Left kidney (tissue), 1 donor: ENCODE measurements at regions not wholly inside any gene's neighbourhood (a gene's known extent, or its start where the extent isn't known, plus 50 kb on each side); places are given as distances from the start of the nearest gene placed in this dataset.
A peak's percentile ranks its signal among the peaks of the same experiment; 100 is the strongest.

Experiments
- DNase-seq: peaks from one replicate; pipeline ENCODE4 v3.0.0-alpha.2; 2013

DNA sequence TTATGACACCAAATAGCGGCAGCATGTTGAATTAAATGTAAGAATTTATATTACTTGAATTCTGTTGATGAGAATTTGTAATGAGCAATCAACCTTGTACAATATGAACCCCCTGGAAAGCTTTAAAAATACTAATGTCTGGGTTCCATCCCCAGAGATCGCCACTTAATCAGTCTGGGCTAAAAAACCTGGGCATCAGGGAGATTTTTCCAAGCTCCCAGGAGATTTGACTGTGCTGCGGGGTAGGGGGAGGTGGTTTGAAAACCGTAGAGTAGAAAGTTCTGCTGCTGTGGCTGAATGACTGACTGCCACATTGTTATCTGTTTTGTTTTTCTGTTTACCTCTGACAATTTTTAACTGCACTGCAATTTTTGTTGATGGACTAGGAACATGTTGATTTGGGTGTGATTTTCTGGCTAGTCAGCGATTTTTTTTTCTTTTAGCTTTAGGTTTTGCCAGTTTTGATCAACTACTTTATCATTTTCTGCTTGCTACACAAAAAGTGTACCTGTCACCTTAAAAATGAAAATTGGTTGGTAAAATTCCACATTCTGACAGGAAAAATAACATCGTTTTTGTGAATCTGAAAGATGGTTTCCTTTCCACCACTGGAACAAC lies 79.3 kb downstream of the PCTP start:
- no peak for DNase-seq

DNA sequence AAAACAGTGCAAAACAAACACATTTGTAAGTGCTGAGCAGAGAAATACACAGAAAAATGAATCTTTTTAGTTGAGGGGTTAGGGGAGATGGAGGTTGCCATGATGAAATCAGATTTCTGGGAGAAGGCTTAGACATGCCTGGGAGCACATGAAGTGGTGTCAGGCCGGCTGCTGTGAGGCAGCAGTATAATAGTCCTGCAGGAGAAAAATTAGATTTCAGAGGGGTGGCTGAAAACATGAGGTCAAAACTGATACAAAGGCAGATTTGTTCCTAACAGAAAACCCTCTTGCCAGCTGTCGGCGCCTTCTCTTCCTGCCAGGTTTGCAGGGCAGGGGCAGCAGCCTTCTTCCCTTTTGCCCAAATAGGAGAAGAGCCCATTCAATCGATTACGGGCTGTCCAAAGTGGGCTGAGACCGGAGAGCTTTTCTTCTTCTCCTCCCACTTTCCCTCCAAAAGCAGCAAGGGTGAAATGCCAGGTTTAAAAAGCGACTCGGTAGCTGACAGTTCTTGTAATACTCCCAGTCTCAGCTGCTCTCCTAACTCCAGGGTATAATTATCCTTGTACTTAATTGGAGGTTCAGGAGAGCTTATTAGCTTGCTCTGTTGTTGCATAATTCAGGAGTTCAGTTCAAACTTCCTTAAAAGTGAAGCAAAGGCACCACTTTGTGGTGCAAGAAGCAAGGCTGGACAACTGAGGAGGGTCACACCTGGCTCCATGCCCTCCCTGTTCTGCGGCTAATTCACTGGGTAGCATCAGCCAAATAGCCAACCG lies 80.0 kb downstream of the PCTP start:
- DNase-seq, result no peak

DNA sequence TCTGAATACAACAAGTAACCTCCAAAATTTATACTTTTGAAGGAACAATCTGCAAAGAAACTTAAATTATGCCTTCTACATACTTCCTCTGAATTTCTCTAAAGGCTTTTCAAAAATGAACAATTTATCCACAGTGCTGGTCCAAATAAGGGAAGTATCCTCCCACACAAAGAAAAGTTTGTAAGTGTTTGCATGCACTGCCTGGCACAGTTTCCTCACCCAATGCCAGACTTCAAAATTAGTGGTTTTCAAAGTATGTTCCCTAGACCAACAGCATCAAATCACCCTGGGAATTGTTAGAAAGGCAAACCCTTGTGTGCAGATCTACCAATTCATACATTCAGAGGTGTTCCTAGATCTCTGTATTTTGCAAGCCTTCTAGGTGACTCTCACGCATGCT lies 82.5 kb downstream of the PCTP start:
- DNase-seq, result no peak

- DNase-seq, result no peak
Measured at GRCh38 chr17:55842405-55843158, 91.7 kb downstream of the PCTP start.

GRCh38 chr17:55843785-55844184 lies 92.9 kb downstream of the PCTP start:
- no peak for DNase-seq

GRCh38 chr17:55845385-55845784 lies 94.5 kb downstream of the PCTP start:
- peak; percentile 53 for DNase-seq

DNA sequence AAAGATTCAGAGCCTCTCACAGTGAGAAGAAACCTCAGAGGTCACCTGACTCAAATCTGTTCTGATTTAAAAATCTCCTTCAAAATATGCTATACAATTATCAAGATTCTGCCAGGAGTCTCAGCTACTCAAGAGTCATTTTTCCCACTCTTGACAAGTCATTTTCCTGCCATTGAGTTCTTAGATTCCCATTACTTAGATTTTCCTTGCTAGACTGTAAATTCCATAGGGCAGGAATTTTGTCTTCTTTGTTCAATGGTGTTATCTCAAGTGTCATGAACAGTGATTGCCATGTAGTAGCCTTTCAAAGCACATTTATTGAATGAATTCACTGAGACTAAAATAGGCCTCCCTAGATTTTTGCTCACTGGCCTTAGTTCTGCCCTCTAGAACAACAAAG lies 95.9 kb downstream of the PCTP start:
- DNase-seq, result no peak

GRCh38 chr17:55852734-55853133 lies 101.9 kb downstream of the PCTP start:
- DNase-seq, result no peak

DNA sequence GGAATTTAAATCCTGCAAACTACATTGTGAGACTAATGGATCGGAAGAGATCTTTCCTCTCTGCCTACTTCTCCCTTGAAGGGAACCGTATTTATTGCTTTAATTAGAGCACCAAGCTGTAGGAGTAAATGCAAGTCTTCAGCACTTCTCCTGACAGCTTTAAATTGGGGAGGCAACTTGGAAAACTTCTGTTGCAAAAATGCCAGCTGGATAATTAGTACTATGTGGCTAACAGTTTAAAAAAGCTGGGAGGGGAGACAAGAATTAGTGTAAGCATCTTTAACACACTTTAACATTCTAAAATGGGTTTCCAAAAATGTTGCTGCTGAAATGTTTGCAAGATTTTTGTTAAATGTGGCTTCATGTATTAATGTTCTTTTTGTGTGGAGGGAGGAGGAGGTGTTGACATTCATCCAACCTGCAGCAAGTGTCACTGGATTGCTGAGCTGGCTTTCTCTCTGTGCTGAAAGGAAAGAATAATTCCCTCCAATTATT lies 108.5 kb downstream of the PCTP start:
- DNase-seq, result peak; percentile 20

DNA sequence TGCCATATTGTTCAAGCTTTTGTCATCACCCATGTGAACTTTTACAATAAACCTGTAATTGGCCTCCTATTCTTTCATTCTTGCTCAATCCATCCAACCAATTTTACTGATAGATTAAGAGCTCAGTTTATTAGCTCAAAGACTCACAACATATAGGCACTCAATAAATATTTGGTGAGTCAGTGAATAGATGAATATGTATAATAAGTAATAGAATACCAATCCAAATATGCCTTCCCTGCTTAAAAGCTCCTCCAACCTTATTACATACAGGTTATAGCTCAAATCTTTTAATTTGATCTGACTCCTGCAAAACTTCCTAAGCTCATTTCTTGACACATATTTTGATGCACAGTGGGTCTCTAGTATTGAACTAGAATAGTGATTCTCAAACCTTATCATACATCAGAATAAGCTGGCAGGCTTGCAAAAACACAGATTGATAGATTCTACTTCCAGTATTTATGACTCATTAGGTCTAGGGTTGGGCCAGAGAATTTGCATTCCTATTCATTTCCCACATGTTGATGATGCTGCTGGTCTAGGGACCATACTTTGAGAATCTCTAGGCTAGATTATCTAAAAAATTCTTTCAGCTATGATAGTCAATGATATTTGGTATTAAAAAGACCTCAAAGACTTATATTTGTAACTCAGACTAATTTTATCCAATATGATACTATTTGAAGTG lies 114.4 kb downstream of the PCTP start:
- no peak for DNase-seq

GRCh38 chr17:55870044-55870443 lies 119.2 kb downstream of the PCTP start:
- DNase-seq, result no peak

- no peak for DNase-seq
Measured at GRCh38 chr17:55872374-55872773, 121.5 kb downstream of the PCTP start.

DNA sequence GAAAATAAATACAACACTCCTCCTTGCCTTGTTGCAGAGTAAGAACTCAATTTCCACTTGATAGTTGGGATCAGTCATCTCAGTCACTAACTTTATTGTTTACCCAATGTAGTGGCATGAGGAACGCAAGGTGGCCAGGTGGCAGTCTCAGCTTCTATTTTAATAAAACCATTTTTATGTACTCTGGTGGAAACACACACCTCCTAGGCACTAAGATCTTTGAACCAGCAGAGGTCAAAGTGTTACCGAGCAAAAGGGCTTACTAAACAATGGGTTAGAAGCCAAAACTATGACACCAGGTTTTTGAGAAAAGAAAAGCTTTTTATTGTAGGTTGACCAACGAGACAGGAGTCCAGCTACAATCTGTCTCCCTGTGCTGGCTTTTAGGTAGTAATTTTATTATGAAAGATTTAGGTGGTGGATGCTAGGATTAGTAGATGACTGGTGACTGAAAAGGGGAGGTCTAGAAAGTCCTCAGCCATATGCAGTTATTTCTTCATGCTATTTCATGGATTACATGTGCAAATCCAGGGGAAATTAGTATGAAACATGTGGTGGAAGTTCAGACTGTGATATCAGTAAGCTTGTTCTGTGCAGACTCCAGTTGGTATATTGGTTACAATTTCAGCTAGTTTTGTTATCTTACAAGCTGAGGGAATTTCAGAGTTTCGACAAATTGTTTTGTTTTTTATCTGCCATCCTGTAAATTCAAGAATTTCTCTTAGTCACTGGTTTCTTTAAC lies 122.3 kb downstream of the PCTP start:
- DNase-seq, result no peak

DNA sequence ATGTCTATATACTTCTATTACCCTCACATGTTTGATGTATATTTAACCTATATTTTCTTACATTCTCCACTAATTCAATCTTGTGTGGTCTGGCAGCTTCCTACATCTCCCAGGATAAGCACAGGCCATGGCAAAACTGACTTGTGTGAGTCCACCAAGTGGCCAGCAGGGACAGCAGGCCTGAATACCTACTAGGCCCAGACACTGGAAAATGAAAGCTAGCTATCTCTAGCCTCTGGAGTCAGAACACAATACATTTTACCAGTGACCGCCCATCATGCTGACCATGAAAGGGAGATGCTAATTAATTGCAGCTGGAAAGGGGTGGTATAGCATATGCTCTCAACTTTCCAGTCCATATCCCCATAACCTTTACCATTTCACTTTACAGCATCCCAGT lies 132.3 kb downstream of the PCTP start:
- no peak for DNase-seq

GRCh38 chr17:55887531-55887930 lies 136.7 kb downstream of the PCTP start:
- DNase-seq, result no peak

DNA sequence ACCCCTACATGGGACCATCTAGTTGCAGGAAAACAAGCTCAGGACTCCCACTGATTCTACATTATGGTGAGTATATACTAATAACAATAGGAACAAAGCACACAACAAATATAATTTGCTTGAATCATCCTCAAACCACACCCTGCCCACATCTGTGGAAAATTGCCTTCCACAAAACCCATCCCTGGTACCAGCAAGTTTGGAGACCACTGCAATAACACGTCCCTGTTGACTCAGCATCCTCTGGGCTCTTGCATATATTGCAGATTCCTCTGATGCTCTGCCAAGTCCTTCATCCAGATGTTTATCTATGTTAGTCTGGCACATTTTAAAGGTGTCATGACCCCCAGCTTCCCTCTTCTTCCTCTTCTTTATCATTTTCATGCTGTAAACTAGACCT lies 138.4 kb downstream of the PCTP start:
- no peak for DNase-seq

DNA sequence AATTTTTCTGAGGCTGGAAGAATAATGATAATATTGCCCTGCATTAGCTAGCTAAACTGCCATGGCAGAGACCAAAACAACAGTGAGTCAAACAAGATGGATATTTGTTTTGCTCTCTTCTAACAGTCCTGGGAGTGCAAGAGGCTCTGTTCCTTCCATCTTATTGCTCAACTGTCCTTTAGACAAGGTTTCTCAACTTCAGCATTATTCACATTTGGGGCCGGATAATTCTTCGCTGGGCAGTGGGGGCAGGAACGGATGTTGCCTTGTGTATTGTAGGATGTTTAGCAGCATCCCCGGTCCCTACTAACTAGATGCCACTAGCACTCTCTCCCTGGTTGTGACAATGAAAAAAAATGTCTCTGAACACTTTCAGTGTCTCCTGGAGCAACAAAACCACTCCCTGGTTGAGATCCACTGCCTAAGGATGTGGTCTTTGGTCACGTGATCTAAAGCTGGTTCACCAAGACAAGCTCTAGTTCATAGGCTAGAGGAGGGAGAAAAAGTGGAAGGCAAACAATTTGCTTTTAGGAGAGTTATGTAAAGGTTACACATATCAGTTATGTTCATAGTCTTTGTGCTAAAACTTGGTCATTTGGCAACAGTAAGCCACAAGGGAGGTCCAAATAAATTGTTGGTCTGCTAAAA lies 144.4 kb downstream of the PCTP start:
- no peak for DNase-seq

GRCh38 chr17:55897301-55897700 lies 146.4 kb downstream of the PCTP start:
- DNase-seq, result no peak

DNA sequence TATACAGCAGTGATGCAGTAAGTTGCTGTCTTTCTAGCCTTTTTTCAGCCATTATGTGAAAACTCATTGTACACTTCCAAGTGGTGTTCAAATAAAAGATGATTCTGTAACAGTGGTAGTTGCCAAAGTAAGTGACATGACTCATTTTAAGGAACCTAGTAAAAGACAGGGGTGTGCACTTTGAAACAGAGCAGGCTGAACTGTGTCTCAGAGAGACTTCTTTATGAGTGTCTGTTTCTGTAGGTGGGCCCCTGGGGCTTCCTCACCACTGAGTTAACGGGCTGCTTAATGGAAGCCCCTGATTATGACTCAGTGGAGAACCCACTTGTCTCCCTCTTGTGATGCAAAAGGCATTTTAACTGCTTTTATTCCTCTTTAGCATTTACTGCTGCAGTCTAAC lies 147.3 kb downstream of the PCTP start:
- DNase-seq, result no peak

DNA sequence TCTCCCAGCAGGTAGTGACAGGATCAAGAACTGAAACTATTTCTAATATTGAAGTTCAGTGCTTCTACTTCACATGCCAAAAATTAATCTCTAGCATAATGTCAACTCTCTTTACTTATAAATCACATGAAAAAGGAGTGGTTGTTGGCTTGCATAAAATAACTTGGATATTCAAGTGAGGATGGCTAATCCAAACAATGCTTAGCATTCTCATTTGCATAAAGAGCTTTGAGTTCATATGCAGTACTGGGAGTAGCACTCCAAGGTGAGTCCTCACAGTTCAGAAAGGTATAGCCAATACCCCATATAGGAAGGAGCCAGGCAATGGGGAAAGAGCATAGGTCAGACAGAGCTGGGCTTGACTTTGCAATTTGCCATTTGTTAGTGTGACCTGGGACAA lies 149.3 kb downstream of the PCTP start:
- DNase-seq, result no peak

DNA sequence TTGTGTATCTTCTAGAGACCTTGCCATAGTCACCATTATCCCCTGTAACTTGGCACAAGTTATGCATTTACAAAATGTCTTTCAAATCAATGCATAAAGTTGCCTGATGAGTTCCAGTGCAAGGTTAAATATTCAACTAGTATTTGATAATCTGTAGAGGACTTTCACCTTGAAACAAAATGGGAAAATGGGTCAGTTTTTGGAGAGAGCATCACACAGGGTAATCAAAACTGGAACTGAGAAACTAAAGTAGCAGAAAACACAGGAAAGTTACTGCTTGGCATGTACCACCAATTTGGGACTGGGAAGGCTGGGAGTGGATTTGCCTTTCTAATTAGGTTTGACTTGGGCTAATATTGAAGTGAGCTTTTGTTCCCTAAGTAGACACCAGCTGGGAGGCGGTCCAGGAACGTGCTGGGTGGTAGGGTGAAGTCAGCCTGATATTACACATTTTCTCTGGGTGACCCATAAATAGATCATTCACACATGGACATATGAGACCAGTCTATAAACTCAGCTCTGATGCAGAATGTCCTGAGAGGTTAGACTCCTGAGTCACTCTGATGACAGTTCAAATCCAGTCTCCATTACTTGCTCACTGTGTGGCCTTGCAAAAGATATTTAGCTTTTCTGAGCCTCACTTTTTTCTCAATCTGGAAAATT lies 152.3 kb downstream of the PCTP start:
- no peak for DNase-seq
